Transverse colon (tissue), 4 donors: ENCODE measurements at regions not wholly inside any gene's neighbourhood (a gene's known extent, or its start where the extent isn't known, plus 50 kb on each side); places are given as distances from the start of the nearest gene placed in this dataset.

Experiments
- DNase-seq: peaks from one replicate; pipeline ENCODE4 v3.0.0-alpha.2; 2019
- H3K27ac ChIP-seq, 4 donors: fragments of 200-600 bp; sonication (generic); 2 replicates each; pipeline ENCODE4 v1.5.1; 2016 to 2018; ENCODE audit warnings: inconsistent platforms in 4 of 4
- H3K27me3 ChIP-seq: fragments of 200-600 bp; sonication (generic); 2 replicates; pipeline ENCODE4 v1.5.1; 2017; ENCODE audit warnings: inconsistent platforms
- H3K36me3 ChIP-seq, 4 donors: fragments of 200-600 bp; sonication (generic); 2 replicates each; pipeline ENCODE4 v1.5.1; 2017 to 2019; ENCODE audit warnings: inconsistent platforms in 4 of 4
- H3K4me1 ChIP-seq, 4 donors: fragments of 200-600 bp; sonication (generic); 2 replicates each; pipeline ENCODE4 v1.5.1; 2017 to 2020; ENCODE audit warnings: inconsistent platforms in 4 of 4
- H3K4me3 ChIP-seq, 4 donors: fragments of 200-600 bp; sonication (generic); 1 replicate in 1 of 4; 2 replicates in 3 of 4; pipeline versions ENCODE4 v1.5.1 to v1.6.1; 2017 to 2019; ENCODE audit warnings: inconsistent platforms in 4 of 4
- H3K9me3 ChIP-seq, 2 donors: fragments of 200-600 bp; sonication (generic); 2 replicates each; pipeline ENCODE4 v1.5.1; 2017 to 2019; ENCODE audit warnings: inconsistent platforms in 2 of 2
- CTCF ChIP-seq, 5 experiments: fragments of 200-600 bp in 3 of 5; fragments of 450-650 bp in 2 of 5; sonication (generic) in 3 of 5; IDR thresholded peaks; 1 replicate in 2 of 5; 2 replicates in 3 of 5; pipeline ENCODE4 v1.5.1; 2016 to 2017; ENCODE audit warnings: antibody characterized with exemption in 5 of 5, inconsistent platforms in 3 of 5, mild to moderate bottlenecking in 2 of 5, moderate library complexity in 1 of 5
- EP300 ChIP-seq: sonication (generic); formaldehyde crosslinking; IDR thresholded peaks from one replicate; pipeline ENCODE4 v1.6.1; 2017; ENCODE audit warnings: antibody characterized with exemption, low read depth
- POLR2A ChIP-seq: fragments of 450-650 bp; IDR thresholded peaks from one replicate; pipeline ENCODE4 v1.6.1; 2016; ENCODE audit warnings: antibody characterized with exemption, mild to moderate bottlenecking, moderate library complexity
- POLR2AphosphoS5 ChIP-seq, 3 donors: sonication (generic); formaldehyde crosslinking; IDR thresholded peaks; one replicate each; pipeline ENCODE4 v1.6.1; 2016; ENCODE audit warnings: antibody characterized with exemption in 3 of 3
- WGBS, 2 donors: methylation state at CpG; one replicate each; pipeline ENCODE4 v1.1.5; 2018; ENCODE audit warnings: low coverage in 1 of 2; 5-methylcytosine and 5-hydroxymethylcytosine counted together
- in situ Hi-C, 4 donors: fragments of 200-750 bp; cut with MboI; loops; one replicate each; pipeline versions ENCODE4 v1.15.0 to v1.15.1; 2017; ENCODE audit warnings: low sequenced_read_pairs in 3 of 4, low pct_ligation_motif_present in 1 of 4, low pct_unique_long_range_greater_than_20kb in 1 of 4
- intact Hi-C: fragments of 100-400 bp; cut with DNase I; formaldehyde crosslinking; loops from one replicate; pipeline ENCODE4 v1.15.1; 2023; ENCODE audit warnings: low total_unique reads

DNA sequence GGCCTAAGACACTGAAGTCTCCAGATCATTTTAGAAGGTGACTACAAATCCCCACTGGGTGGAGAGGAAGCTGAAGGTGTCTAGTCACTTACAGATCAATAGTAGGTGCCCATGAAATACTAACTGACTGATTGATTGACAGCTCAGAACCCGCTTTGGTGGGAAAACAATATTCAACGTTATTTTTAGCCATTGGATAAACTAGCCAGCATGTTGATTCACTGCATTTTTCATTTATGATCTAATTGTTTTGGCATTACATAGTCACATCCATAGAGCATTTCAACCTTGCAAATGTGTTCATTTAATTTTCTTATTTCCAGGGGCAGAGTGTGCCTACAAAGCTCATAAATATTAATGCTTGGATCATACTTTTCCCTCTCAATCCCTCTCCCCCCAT, 162.3 kb downstream of the MREG start:
- Histone ChIP-seq H3K9me3 (peaks cover 0 to 6% of the 10 kb centered on the region in 2 donors), H3K36me3 (no peaks in the 10 kb centered on the region), H3K27ac (peak overlapping the region in 1 of 4 donors; percentile 16), H3K27me3 (no peaks in the 10 kb centered on the region), H3K4me3 (no peak overlapping the region), H3K4me1 (peaks cover 0 to 7% (median 0%) of the 10 kb centered on the region in 4 donors)
- in situ Hi-C loops: no loop called here
- no peak for DNase-seq
- intact Hi-C loops: no loop called here
- 69 to 89% methylated on average over 2 of the region's 2 CpGs for WGBS, 2 donors
- TF ChIP-seq POLR2AphosphoS5 (IDR thresholded peaks at IDR 0.05) (no peak), POLR2A (no peak), CTCF (IDR thresholded peaks at IDR 0.05) (no peak), EP300 (no peak)

- no peak for DNase-seq
These were observed 163.0 kb downstream of the MREG start for GRCh38 chr2:215850380-215850779.

DNA sequence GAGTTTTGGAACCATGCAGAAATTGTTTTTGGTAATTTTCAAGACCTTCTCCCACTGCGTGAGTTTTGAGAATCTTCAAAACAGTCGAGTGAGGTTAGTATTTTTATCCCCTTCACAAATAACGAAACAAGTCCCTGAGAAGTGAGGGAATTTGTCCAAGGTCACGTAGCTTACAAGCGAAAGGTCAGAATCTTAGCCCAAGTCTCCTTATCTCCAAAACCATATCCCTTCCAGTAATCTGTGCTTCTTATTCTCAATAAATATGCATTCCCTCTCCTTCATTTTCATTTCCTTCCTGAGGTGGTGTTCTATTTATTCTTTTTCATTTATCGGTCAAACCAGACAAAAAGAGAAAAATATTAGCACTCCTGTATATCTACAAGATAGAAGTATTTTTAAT, 163.6 kb downstream of the MREG start:
- Histone ChIP-seq H3K9me3 (peaks cover 0 to 6% of the 10 kb centered on the region in 2 donors), H3K27ac (no peak overlapping the region), H3K27me3 (no peaks in the 10 kb centered on the region), H3K36me3 (no peaks in the 10 kb centered on the region), H3K4me1 (peaks cover 0 to 7% (median 0%) of the 10 kb centered on the region in 4 donors), H3K4me3 (no peak overlapping the region)
- DNase-seq: no peak
- 85 to 87% methylated on average over 6 of the region's 6 CpGs for WGBS, 2 donors
- TF ChIP-seq EP300: no peak
- no peak for TF ChIP-seq POLR2AphosphoS5 (IDR thresholded peaks at IDR 0.05)
- no peak for TF ChIP-seq POLR2A
- no peak for TF ChIP-seq CTCF (IDR thresholded peaks at IDR 0.05)
- intact Hi-C loops: no loop called here
- in situ Hi-C loops: no loop called here

More at GRCh38 chr2:215850380-215850779, 163.0 kb downstream of the MREG start:
- peak overlapping the region in 1 of 4 donors; percentile 16 for H3K27ac ChIP-seq
- intact Hi-C loops: no loop called here
- H3K36me3 ChIP-seq: no peaks in the 10 kb centered on the region
- 74 to 80% methylated on average over 4 of the region's 4 CpGs for WGBS, 2 donors
- peaks cover 0 to 6% of the 10 kb centered on the region in 2 donors for H3K9me3 ChIP-seq
- TF ChIP-seq EP300 (no peak), CTCF (IDR thresholded peaks at IDR 0.05) (no peak), POLR2AphosphoS5 (IDR thresholded peaks at IDR 0.05) (no peak), POLR2A (no peak)
- no peak overlapping the region for H3K4me3 ChIP-seq
- in situ Hi-C loops: no loop called here
- peaks cover 0 to 7% (median 0%) of the 10 kb centered on the region in 4 donors for H3K4me1 ChIP-seq
- no peaks in the 10 kb centered on the region for H3K27me3 ChIP-seq

DNA sequence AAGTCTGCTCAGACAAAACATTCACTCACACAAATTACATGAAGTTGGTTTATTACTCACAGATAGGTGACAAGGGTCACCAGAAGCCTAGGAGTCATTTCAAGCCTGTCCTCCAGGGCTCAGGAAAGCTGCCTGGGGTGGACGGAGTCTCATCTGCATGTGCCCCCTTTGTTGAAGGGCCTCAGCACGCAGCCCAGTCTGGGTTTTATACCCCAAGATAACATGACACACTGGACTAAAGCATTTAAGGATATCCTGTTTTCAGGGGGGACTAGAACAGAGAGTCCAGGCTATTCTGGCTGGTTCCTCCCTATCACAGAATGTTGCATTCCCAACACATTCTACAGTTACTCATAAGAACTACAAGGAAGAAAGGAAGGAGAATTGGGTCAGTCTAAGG, 164.7 kb downstream of the MREG start:
- intact Hi-C loops (no loop called here), in situ Hi-C loops (no loop called here)
- DNase-seq: no peak
- Histone ChIP-seq H3K27me3 (no peaks in the 10 kb centered on the region), H3K27ac (no peak overlapping the region), H3K4me1 (peaks cover 0 to 7% (median 0%) of the 10 kb centered on the region in 4 donors), H3K36me3 (no peaks in the 10 kb centered on the region), H3K9me3 (peaks cover 0 to 6% of the 10 kb centered on the region in 2 donors), H3K4me3 (no peak overlapping the region)
- no peak for TF ChIP-seq POLR2A
- TF ChIP-seq POLR2AphosphoS5 (IDR thresholded peaks at IDR 0.05): no peak
- 95% methylated on average over 2 of the region's 2 CpGs; no CpG with 5 or more reads in 1 of the 2 donors for WGBS, 2 donors

DNA sequence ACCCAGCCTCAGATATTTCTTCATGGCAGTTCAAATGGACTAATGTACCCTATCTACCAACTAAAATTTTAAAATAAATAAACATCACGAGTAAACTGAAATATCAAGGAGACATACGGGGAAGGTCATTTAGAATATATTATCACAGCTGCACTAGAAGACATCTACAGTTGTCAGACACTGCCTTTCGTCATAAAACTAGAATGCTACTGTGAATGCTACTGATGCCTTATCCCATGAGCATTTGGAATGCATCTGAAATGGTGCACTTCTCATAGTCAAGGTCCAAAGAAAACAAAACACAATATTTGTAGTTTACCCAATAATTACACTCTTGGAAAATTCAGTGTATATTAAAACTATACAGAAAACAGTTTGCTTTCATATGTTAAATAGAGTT, 165.2 kb downstream of the MREG start:
- H3K4me3 ChIP-seq: no peak overlapping the region
- no peaks in the 10 kb centered on the region for H3K27me3 ChIP-seq
- no peaks in the 10 kb centered on the region for H3K36me3 ChIP-seq
- DNase-seq: no peak
- peaks cover 0 to 2% of the 10 kb centered on the region in 2 donors for H3K9me3 ChIP-seq
- intact Hi-C loops: no loop called here
- TF ChIP-seq POLR2AphosphoS5 (IDR thresholded peaks at IDR 0.05) (no peak), EP300 (no peak), POLR2A (no peak), CTCF (IDR thresholded peaks at IDR 0.05) (no peak)
- 68 to 83% methylated on average over 3 of the region's 3 CpGs for WGBS, 2 donors
- in situ Hi-C loops: no loop called here
- H3K27ac ChIP-seq: no peak overlapping the region
- H3K4me1 ChIP-seq: peaks cover 0 to 7% (median 0%) of the 10 kb centered on the region in 4 donors
